Superior temporal gyrus (tissue), 1 donor: ENCODE measurements at regions not wholly inside any gene's neighbourhood (a gene's known extent, or its start where the extent isn't known, plus 50 kb on each side); places are given as distances from the start of the nearest gene placed in this dataset.

Source experiments
- DNase-seq: peaks from one replicate; pipeline ENCODE4 v3.0.0-alpha.2; 2016; ENCODE audit errors: extremely low spot score

DNA sequence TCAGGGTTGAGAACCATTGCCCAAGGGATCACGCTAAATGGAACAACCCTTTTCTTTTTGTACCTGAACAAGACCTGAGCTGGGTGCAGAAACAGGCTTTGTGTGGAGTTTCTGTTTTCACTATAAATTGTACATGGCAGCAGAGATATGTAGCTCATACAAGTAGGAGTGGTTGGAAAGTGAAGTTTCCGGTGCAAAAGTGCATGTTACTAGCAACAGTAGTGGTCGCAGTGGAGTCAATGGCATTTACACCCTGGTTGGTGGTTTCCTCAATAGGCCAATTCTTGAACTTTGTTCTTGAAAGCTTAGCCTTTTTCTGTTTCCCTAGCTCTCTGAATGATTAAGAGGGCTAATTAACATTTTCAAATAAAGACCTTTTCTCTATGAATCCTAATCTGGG lies 170.7 kb downstream of the NEBL start:
- no peak for DNase-seq

DNA sequence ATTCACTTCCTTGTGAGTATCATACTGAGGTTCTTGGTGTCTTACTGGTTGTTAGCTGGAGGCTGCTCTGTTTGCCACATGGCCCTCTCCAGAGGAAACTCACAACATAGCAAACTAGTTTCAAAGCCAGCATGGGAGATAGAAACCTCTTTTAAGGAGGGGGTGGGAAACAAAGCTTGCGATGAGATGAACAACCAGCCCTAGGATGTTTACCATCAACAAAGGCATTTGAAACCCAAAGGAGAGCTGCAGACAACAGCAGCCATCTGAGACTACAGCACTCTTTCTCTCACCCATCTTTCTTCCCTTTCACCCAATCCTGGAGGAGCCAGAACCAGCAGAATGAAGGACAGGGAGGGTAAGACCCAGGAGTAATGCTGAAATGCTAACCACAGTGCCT lies 182.1 kb downstream of the NEBL start:
- no peak for DNase-seq

DNA sequence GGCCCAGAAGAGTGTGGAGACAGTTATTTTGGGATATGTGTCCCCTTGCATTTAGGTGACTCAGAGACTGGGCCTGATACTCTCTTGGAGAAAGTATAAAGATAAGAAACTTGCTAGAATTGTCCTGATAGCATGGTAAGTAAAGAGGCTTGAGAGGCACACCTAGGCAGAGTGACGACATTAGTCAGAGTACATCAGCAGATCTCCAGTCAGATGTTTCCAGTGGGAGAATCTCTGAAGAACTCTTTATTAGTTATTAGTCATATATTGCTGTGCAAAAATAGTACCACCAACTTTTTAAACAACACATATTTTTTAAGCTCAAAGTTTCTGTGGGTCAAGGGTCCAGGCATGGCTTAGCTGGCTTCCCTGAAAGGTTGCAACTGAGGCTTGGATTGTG lies 182.6 kb downstream of the NEBL start:
- DNase-seq, result no peak

DNA sequence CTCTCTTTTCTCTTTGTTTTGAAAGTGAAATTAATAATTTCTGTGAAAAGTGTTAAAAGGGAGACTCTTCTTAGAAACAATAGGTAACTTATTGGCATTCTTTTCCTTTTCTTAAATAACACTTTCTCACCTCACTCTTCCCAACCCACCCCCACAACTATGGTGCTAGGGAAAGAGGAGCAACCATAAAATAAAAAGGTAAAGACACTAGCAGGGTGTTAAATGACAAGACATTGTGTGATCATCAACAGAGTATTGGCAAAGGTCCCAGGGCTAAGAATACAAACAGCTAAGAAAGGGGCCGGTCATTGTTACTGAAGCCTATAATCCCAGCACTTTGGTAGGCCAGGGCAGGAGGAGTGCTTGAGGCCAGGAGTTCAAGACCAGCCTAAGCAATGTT lies 183.7 kb downstream of the NEBL start:
- DNase-seq, result no peak

DNA sequence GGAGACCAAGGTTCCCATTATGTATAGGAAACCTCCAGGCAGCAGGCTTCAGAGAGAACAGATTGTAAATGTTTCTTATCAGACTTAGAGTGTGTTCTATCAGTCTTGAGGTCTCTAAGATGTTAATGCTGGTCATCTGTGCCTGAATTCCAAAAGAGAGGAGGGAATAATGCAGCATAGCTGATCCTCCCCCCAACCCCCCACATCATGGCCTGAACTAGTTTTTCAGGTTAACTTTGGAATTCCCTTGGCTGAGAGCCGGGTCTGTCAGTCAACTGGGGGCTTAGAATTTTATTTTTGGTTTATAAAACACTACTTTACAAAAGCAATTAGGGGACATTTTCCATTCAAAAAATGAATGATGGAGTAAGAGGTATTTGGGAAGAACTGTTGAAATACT lies 184.3 kb downstream of the NEBL start:
- no peak for DNase-seq

DNA sequence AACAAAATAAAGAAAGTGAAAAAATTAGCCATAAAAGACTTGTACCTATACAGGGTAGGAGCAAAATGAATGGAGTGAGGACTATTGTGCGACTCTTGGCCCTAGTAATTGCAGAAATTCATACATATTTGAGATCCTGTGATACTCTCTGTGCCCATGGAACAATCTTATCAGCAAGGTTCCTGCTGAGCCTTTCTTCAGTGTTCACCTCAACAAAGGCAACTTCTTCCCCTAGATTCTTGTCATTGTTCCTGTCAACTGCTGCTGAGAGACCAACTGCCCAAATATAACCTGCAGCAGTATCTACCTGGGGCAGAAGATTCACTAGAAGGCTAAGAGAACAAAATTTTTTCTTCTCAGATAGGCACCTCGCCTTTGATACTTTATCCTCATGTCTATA lies 187.4 kb downstream of the NEBL start:
- DNase-seq, result no peak

DNA sequence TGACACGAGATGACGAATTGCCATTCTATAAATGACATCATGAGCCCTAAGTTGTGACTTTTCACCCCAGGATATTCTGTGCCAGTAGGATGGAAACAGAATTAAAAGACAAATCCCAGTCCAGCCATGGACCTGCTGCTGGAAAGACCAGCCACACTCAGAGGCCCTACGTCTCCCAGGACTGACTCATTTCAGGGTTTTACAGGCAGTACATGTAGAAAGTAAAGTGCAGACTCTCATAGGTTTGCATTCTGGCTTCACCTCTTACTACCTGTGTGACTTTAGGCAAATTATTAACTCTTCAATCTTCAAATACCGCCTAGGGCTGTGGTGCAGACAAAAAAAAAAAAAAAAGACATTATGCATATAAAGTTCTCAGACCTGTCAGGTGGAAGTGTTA lies 188.8 kb downstream of the NEBL start:
- DNase-seq, result no peak

DNA sequence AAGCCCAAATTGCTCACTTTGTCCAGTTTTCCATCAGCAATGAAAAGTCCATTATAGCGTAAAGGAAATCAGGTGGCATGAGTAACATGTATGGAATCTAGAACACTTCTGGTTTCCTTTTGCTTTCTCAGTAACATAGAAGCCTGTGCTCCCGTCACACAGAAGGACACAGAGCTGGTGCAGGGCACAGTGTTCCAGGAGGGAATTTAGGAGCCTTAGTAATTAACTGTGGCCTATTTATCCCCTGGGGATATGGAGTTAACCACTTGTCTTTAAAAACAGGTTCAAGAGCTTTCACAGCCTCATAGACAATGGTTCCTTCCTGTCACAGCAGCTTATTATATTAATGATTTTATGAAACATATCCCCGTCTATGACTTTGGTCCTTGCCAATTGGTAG lies 189.9 kb downstream of the NEBL start:
- no peak for DNase-seq

DNA sequence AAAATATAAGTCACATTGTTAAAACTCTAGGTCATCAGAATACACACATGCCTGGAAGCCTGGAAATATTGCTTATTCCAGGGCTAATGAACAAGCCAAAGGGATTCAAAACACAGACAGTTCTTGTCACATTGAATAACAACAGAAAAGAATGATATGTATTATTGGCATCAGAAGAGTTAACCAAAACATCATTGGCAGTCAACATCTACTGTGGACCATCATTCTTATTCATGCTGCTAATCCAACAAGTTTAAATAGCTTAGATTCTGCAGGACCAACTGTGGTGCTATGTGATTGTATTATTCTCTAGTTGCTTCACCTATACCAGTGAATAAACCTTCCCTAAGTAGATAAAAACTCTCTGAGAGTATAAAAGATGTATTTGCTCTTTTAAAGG lies 198.3 kb downstream of the NEBL start:
- no peak for DNase-seq

DNA sequence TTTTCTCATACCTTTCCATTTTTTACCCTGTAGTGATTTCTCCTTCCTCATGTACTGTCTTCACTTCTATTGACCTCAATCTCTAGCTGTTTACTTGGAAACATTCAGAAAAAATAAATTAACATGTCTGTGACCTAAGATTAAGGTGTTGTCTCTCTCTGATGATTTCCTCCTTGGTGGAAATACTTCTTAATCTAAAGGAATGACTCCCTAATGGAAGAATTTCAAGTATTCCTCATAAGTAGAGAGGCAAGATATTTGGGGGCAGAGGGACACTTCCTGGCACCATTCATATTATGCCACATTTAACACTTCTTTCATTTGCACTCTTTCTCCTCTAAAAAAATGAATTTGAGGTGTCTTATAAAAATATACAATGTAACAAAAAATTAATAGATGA lies 202.8 kb downstream of the NEBL start:
- DNase-seq, result no peak

DNA sequence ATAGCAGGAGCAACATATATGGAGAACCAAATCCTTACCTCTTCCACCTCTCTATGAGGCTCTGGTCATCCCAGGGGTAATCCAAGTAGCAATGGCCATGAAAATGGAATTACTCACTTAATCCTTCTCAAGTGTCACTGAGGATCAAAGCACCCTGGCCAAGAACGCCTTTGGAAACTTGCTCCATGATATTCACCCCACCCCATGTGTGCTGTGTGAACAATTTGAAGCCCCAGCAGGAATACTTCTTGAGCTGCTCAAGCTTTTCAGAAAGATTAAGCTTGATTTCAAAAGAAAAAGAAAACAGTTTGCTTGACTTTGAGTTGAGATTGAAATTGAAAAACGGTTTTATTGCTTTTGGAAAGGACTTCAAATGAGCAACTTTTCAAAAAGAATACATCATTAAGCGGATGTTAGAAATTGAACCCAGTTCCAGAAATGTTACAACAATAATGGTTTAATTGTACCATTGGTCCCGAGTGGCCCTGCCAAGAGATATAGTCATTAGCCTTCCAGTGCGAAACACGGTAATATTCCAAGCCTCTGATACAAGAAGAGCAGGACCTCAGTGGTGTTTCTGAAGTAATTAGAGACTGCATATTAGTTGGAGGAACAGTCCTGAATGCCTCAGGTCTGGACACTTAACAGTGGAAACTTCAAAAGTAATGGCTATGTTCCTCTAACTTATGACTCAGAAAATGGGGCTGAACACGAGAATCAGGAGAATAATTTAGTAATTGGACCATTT lies 208.1 kb downstream of the NEBL start:
- no peak for DNase-seq

DNA sequence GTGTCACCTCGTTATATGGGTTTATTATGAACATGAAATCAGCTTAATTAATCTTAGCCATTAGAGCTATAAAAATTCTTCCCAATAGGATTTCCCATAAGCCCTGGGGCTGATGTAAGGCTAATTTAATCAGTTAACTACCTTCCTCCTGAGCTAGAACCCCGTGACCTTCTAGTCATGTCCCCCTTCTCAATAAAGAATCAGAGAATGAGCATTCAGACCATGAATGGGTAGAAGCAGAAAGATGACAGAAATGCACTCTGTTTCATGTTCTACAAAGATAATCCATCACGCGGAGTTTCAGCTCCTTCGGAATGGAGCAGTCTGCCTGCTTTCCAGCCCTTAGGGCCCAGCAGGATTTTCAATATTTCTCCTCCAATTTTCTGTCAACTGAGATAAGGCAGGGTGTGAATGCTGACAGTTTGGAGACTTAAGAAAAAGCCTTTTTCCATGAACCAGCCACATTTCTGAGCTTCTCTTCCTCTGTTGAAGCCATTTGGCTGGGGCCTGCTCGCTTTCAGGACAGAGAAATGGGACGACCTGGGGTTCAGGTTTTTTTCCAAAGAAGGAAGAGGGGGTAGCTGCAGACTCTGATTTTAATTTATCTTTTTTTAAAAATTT lies 211.0 kb downstream of the NEBL start:
- DNase-seq, result no peak

DNA sequence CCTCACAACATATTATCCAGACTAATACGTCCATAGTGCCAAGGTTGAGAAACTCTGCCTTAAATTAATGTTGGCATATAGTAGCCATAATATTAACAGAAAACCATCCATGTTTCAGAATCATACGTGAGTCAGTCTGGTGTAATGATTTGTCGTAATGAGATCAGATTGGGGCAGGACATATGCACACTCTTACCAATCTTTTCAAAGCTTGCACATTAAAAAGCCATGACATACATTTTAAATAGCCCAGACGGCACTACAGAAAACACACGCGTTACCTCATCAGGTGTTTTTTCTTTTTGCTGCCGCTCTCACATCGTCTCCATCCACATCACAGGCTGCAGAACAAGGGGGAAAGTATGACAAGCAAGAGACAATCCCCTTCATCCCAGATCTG lies 211.6 kb downstream of the NEBL start:
- DNase-seq, result no peak

DNA sequence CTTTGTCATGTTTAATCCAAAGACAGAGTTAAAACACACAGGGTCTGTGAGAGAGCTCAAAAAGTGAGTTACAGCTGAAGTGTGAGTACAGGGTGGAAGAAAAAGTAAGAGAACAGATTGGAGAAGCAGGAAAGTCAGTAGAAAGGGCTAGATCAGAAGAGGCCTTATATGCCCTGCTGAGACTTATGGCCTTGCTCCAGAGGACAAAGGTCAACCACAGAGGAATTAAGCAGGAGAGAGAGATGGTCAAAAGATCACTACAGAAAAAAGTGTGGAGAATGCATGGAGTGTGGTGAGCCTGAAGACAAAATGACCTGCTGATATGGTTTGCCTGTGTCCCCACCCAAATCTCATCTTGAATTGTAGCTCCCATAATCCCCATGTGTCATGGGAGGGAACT lies 213.8 kb downstream of the NEBL start:
- no peak for DNase-seq

DNA sequence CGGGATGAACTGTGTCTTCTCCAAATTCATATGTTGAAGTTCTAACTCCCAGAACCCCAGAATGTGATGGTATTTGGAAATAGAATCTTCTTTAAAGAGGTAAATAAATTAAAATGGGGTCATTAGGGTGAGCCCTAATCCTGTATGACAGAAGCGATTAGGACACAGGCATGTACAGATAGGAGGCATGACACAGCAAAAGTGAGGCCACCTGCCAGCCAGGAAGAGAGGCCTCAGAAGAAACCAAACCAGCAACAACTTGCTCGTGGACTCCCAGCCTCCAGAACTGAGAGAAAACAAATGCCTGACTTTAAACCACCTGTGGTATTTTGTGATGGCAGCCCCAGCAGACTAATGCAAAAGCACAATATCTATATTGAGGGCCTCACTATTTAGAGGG lies 214.3 kb downstream of the NEBL start:
- no peak for DNase-seq

DNA sequence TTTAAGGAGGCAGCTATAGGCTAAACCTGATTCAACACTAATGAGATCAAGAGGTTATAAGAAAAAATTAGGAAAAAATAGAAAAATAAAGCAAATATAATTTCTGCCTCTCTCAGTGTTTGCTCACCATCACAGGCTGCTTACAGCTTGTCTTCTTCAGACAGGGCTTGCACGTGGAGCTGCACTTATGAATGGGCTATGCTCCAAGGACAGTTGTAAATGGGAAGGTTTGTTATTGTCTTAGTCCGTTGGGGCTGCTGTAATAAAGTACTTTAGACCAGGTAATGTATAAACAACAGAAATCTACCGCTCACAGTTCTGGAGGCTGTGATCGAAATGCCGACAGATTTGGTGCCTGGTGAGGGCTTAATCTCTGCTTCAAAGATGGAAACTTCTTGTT lies 219.8 kb downstream of the NEBL start:
- no peak for DNase-seq

DNA sequence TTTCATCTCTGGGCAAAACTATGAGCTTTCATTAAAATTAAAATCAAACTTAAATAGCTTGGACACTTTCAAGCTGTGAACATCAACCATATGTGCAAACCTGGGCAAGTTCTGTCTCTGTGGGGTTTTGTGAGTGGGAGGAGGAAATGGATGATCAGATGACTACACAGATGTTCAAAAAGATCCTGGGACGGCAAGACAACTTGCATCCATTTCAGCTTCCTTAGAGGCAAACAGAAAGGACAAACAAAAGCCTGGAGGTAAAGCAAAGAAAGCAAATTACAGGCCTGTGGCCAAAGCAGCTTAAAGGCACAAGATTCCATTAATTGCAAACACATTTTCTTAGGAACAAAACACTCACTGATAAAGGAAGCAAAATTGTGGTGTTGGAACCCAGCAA lies 222.2 kb downstream of the NEBL start:
- DNase-seq, result peak; percentile 50

DNA sequence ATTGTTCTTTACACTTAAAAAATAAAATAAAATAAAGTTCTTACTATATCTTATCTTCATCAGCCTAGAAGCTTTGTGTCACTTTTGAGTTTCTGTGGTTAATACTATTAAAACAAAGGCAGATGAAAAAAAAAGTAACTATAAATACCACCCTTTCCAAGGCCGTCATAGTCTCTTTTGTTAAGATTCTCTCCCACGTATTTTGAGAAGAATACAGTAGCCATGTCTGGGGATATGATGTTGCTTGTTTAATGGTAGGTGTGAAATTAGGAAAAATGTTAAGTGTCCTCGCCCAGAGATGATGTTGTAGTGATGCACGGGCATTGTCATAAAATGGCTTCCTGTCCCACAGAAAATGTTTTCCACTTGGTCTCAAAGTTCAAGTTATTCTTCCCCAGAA lies 223.9 kb downstream of the NEBL start:
- no peak for DNase-seq

DNA sequence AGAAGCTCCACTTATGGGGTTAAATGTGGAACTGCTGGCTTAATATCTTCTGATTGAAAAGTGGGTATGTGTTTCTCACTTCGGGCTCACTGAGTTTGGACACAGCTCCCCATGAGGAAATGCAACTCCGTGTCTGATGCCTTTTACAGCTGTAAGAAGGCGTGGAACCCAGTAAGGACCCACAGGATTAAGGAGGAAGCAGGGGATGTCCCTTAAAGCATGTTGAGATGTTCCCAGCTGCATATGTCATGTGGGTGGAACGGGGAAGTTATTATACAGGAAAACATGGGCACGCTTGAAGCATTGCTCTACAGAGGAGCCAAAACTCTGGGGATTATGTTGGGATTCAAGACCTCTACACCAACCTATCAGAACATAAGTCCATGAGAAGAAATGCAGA lies 224.4 kb downstream of the NEBL start:
- DNase-seq, result no peak

DNA sequence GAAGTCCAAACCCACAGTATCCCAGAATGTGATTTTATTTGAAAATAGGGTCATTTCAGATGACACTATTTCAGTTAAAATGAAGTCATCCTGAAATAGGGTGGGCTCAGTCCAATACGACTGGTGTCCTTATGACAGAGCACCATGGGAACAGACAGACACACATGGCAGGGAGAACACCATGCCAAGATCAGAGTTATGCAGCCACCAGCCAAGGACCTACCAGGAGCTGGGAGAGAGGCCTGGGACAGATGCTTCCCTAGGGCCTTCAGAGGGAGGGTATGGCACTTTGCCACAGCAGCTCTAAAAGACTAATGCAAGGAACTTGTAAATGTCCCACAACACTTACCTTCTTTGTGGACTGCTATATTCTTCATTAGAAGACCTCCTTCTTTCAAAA lies 226.5 kb downstream of the NEBL start:
- no peak for DNase-seq

DNA sequence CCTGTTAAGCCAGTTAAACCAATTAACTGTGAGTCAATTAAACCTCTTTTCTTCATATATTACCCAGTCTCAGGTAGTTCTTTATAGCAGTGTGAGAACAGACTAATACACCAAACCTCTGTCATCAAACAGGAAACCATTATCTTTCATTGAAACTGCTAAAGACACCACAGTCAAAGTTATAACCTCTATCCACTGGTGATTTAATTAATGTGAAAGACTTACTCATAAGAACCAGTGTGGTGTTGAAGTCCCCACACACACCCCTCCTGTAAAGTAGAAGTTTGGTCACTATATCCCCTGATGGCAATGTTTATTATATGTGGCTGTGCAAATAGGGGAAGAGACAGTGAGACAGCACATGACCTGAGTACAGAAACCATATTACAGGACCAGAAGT lies 228.1 kb downstream of the NEBL start:
- no peak for DNase-seq

DNA sequence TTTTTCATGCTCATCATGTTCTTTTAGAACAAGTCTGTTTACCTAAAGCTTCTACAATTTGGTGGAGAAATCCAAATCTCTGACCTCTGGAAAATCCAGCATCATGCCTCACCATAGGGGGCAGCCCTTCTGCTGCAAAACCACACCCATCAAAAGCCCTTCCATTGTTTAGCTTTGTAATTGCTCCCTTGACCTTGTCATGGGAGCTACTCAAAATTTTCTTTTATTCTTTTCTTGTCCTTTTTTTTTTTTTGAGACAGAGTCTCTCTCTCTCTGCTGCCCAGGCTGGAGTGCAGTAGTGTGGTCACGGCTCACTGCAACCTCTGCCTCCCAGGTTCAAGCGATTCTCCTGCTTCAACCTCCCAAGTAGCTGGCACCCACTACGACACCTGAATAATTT lies 234.4 kb downstream of the NEBL start:
- DNase-seq, result no peak

DNA sequence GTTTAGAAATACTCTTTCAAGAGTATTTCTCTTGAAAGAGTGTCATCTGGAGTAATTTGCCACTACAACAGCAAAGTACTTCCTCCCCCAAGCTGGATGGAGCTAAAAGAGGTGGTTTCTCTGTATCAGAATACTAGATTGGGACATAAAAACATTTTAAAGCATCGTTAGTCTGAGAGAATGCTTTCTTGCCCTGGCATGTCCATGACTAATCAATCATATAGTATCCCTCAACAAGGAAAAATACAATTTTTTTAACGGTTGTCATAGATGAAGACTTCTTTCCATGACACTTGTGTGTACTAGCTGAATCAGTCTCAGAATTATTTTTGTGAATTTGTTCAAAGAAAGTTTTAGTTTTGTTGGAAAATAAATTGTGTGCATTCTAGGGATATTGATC lies 237.9 kb downstream of the NEBL start:
- no peak for DNase-seq

DNA sequence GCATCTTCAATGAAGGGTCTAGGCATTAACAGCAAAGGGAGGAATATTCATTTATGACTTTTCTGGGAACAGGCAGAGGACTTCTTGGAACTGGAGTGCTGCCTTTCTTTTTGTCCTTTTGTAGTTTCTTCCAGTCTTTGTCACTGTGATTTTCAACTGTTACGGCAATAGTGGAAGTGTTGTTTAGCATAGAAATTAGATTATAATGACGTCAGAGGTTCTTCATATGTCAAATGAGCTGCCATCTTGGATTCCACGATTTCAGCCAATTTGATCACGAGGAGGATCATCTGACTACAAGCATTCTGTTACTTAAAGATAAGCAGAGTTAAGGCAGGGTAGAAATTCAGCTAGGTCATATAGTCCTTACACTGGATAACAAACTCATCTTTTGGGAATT lies 239.0 kb downstream of the NEBL start:
- DNase-seq, result no peak
